H1 (cell line): ENCODE measurements at regions not wholly inside any gene's neighbourhood (a gene's known extent, or its start where the extent isn't known, plus 50 kb on each side); places are given as distances from the start of the nearest gene placed in this dataset.

ENCODE experiments used
- CTCF ChIA-PET: fragments of 300-600 bp; sonication (Branson Sonifier 250); formaldehyde crosslinking; loops from one replicate; lab custom pipeline; 2021; ENCODE audit not compliant: partially characterized antibody; lab: Charles Lee
- POLR2A ChIA-PET: fragments of 300-600 bp; sonication (Branson Sonifier 250); formaldehyde crosslinking; loops from one replicate; lab custom pipeline; 2021; ENCODE audit warnings: inconsistent platforms; ENCODE audit not compliant: partially characterized antibody; lab: Charles Lee
- DNase-seq, 2 experiments: peaks; one replicate each; pipeline versions ENCODE4 v3.0.0 to v3.0.0-alpha.2; 2010 to 2022; ENCODE audit warnings: low spot score in 2 of 2, low read depth in 1 of 2, mixed read lengths in 1 of 2
- FAIRE-seq: peaks from 2 replicates; lab custom pipeline; 2011; peaks lifted over from hg19 to GRCh38; lab: Jason Lieb, UNC
- H2AFZ ChIP-seq: 2 replicates; pipeline ENCODE4 v1.8.1; 2012; ENCODE audit warnings: low read length, inconsistent platforms
- H2AK5ac ChIP-seq: 2 replicates; pipeline ENCODE4 v1.6.1; 2013; ENCODE audit warnings: low read depth, low read length
- H2BK120ac ChIP-seq: replicated peaks from 2 replicates; pipeline ENCODE3; 2013; ENCODE audit warnings: low read depth, low read length, inconsistent platforms
- H2BK12ac ChIP-seq: 2 replicates; pipeline ENCODE4 v1.6.1; 2013; ENCODE audit warnings: low read depth, low read length
- H2BK15ac ChIP-seq: 2 replicates; pipeline ENCODE4 v1.6.1; 2013; ENCODE audit warnings: low read length
- H2BK20ac ChIP-seq: 2 replicates; pipeline ENCODE4 v1.6.1; 2013; ENCODE audit warnings: low read length
- H2BK5ac ChIP-seq: 2 replicates; pipeline ENCODE4 v1.6.1; 2013; ENCODE audit warnings: low read depth, low read length
- H3K14ac ChIP-seq: 2 replicates; pipeline ENCODE4 v1.6.1; 2013; ENCODE audit warnings: inconsistent platforms; ENCODE audit not compliant: insufficient read length
- H3K18ac ChIP-seq: 2 replicates; pipeline ENCODE4 v1.6.1; 2013; ENCODE audit warnings: low read length; ENCODE audit errors: extremely low read depth
- H3K23ac ChIP-seq: 2 replicates; pipeline ENCODE4 v1.6.1; 2013; ENCODE audit warnings: inconsistent platforms; ENCODE audit not compliant: insufficient read length
- H3K23me2 ChIP-seq: 2 replicates; pipeline ENCODE4 v1.6.1; 2013; ENCODE audit warnings: low read depth, low read length
- H3K27ac ChIP-seq: 2 replicates; pipeline ENCODE4 v1.6.1; 2011; ENCODE audit warnings: low read depth, low read length, inconsistent platforms
- H3K27me3 ChIP-seq, 4 experiments: replicated peaks in 1 of 4; 1 replicate in 1 of 4; 2 replicates in 3 of 4; pipeline versions ENCODE4 v1.6.1 to v1.8.1; 2011 to 2013; ENCODE audit warnings: low read length in 3 of 4, mild to moderate bottlenecking in 3 of 4, inconsistent platforms in 2 of 4, mixed read lengths in 2 of 4, moderate library complexity in 1 of 4; ENCODE audit not compliant: control insufficient read depth in 3 of 4, insufficient read depth in 3 of 4; ENCODE audit errors: extremely low read depth in 1 of 4
- H3K36me3 ChIP-seq, 4 experiments: 2 replicates each; pipeline versions ENCODE4 v1.6.1 to v1.8.1; 2011 to 2013; ENCODE audit warnings: mild to moderate bottlenecking in 4 of 4, low read length in 3 of 4, moderate library complexity in 2 of 4, control low read depth in 1 of 4, inconsistent platforms in 1 of 4; ENCODE audit not compliant: insufficient read depth in 4 of 4, control insufficient read depth in 2 of 4
- H3K4ac ChIP-seq: replicated peaks from 2 replicates; pipeline ENCODE3; 2013; ENCODE audit warnings: low read length, low read depth, mixed read lengths, inconsistent platforms; ENCODE audit not compliant: insufficient read length
- H3K4me1 ChIP-seq, 4 experiments: replicated peaks in 1 of 4; 1 replicate in 1 of 4; 2 replicates in 3 of 4; pipeline versions ENCODE4 v1.6.1 to v1.8.1; 2011 to 2013; ENCODE audit warnings: low read length in 3 of 4, inconsistent platforms in 2 of 4, mixed read lengths in 1 of 4; ENCODE audit not compliant: insufficient read depth in 4 of 4, control insufficient read depth in 3 of 4
- H3K4me2 ChIP-seq, 2 experiments: 2 replicates each; pipeline versions ENCODE4 v1.6.1 to v1.8.1; 2011 to 2013; ENCODE audit warnings: low read depth in 2 of 2, low read length in 2 of 2, control low read depth in 1 of 2, inconsistent platforms in 1 of 2, mild to moderate bottlenecking in 1 of 2; ENCODE audit not compliant: insufficient read depth in 1 of 2
- H3K4me3 ChIP-seq, 4 experiments: fragments of 200-600, 300-600 bp in 1 of 4; sonication (generic), shearing (Covaris generic), sonication (Bioruptor Twin) in 1 of 4; 2 replicates each; pipeline versions ENCODE4 v1.5.1 to v1.8.1; 2011 to 2016; ENCODE audit warnings: low read length in 4 of 4, low read depth in 3 of 4, control low read depth in 2 of 4, inconsistent platforms in 2 of 4, mild to moderate bottlenecking in 2 of 4, mixed read lengths in 1 of 4, moderate library complexity in 1 of 4; ENCODE audit not compliant: insufficient read depth in 2 of 4; ENCODE audit errors: extremely low read depth in 1 of 4
- H3K56ac ChIP-seq: replicated peaks from 2 replicates; pipeline ENCODE3; 2013; ENCODE audit warnings: low read depth, mild to moderate bottlenecking, mixed read lengths, low read length, inconsistent platforms; ENCODE audit not compliant: insufficient read length
- H3K79me1 ChIP-seq: 2 replicates; pipeline ENCODE4 v1.6.1; 2013; ENCODE audit warnings: low read depth, low read length, control low read depth
- H3K79me2 ChIP-seq, 2 experiments: 2 replicates each; pipeline versions ENCODE4 v1.6.1 to v1.8.1; 2012 to 2013; ENCODE audit warnings: low read length in 2 of 2, mild to moderate bottlenecking in 2 of 2, inconsistent platforms in 1 of 2; ENCODE audit not compliant: insufficient read depth in 2 of 2, control insufficient read depth in 1 of 2
- H3K9ac ChIP-seq, 4 experiments: replicated peaks in 1 of 4; 1 replicate in 1 of 4; 2 replicates in 3 of 4; pipeline versions ENCODE4 v1.6.1 to v1.8.1; 2011 to 2013; ENCODE audit warnings: low read depth in 3 of 4, low read length in 3 of 4, control low read depth in 2 of 4, mild to moderate bottlenecking in 2 of 4, moderate library complexity in 2 of 4, inconsistent platforms in 1 of 4; ENCODE audit errors: extremely low read depth in 1 of 4
- H3K9me3 ChIP-seq, 2 experiments: 2 replicates each; pipeline versions ENCODE4 v1.6.1 to v1.8.1; 2012 to 2013; ENCODE audit warnings: mild to moderate bottlenecking in 2 of 2, moderate library complexity in 2 of 2, control low read depth in 1 of 2, inconsistent platforms in 1 of 2, low read depth in 1 of 2, low read length in 1 of 2, mixed read lengths in 1 of 2; ENCODE audit not compliant: insufficient read depth in 2 of 2
- H4K20me1 ChIP-seq, 2 experiments: replicated peaks in 1 of 2; 2 replicates each; pipeline versions ENCODE3 to v1.8.1; 2011 to 2013; ENCODE audit warnings: inconsistent platforms in 2 of 2, low read length in 2 of 2, mild to moderate bottlenecking in 1 of 2; ENCODE audit not compliant: insufficient read depth in 2 of 2, control insufficient read depth in 1 of 2
- H4K5ac ChIP-seq: 2 replicates; pipeline ENCODE4 v1.6.1; 2013; ENCODE audit warnings: low read length, low read depth, mixed read lengths, inconsistent platforms; ENCODE audit not compliant: insufficient read length
- H4K8ac ChIP-seq: 2 replicates; pipeline ENCODE4 v1.8.0; 2013; ENCODE audit warnings: mild to moderate bottlenecking, moderate library complexity, low read length, inconsistent platforms; ENCODE audit not compliant: insufficient read depth; ENCODE audit errors: extremely low read depth
- H4K91ac ChIP-seq: replicated peaks from 2 replicates; pipeline ENCODE3; 2013; ENCODE audit warnings: low read length, mixed read lengths, inconsistent platforms; ENCODE audit not compliant: insufficient read length
- BRCA1 ChIP-seq: IDR thresholded peaks from 2 replicates; pipeline ENCODE4 v1.6.1; 2012; ENCODE audit warnings: low read depth, low read length, improper control_type of control experiment
- CHD2 ChIP-seq: IDR thresholded peaks from 2 replicates; pipeline ENCODE4 v1.6.1; 2012; ENCODE audit warnings: low read length, improper control_type of control experiment
- CTBP2 ChIP-seq: IDR thresholded peaks from 2 replicates; pipeline ENCODE4 v1.7.0; 2011; ENCODE audit warnings: borderline replicate concordance, mild to moderate bottlenecking, moderate library complexity, mixed read lengths, low read length; ENCODE audit not compliant: insufficient read depth, insufficient read length
- EGR1 ChIP-seq: IDR thresholded peaks from 2 replicates; pipeline ENCODE4 v1.6.1; 2011; ENCODE audit warnings: low read depth, low read length, borderline replicate concordance
- EP300 ChIP-seq, 2 experiments: IDR thresholded peaks; 1 replicate in 1 of 2; 2 replicates in 1 of 2; pipeline ENCODE4 v1.6.1; 2011 to 2012; ENCODE audit warnings: low read depth in 2 of 2, low read length in 2 of 2, mild to moderate bottlenecking in 2 of 2, borderline replicate concordance in 1 of 2, inconsistent platforms in 1 of 2, moderate library complexity in 1 of 2
- EZH2 ChIP-seq: fragments of 200-600 bp; sonication (generic); IDR thresholded peaks from 2 replicates; pipeline ENCODE4 v1.7.1; 2012; ENCODE audit warnings: low read depth, mild to moderate bottlenecking, moderate library complexity, low read length, inconsistent platforms; ENCODE audit not compliant: severe bottlenecking
- JUND ChIP-seq: IDR thresholded peaks from 2 replicates; pipeline ENCODE4 v1.6.1; 2011; ENCODE audit warnings: mild to moderate bottlenecking, improper control_type of control experiment, low read length
- KDM1A ChIP-seq: fragments of 200-600, 300-600 bp; sonication (generic); IDR thresholded peaks from 2 replicates; pipeline ENCODE4 v1.7.1; 2016; ENCODE audit warnings: mild to moderate bottlenecking, low read length, borderline replicate concordance
- KDM5A ChIP-seq: fragments of 200-600 bp; IDR thresholded peaks from 2 replicates; pipeline ENCODE4 v1.7.1; 2012; ENCODE audit warnings: mild to moderate bottlenecking, low read length, inconsistent platforms, mixed read lengths
- PHF8 ChIP-seq: fragments of 200-600 bp; sonication (generic); conservative IDR thresholded peaks from 2 replicates; pipeline ENCODE4 v1.7.1; 2012; ENCODE audit warnings: low read depth, mild to moderate bottlenecking, inconsistent platforms, low read length, moderate library complexity
- RFX5 ChIP-seq: IDR thresholded peaks from 2 replicates; pipeline ENCODE4 v1.6.1; 2011; ENCODE audit warnings: low read depth, low read length, improper control_type of control experiment, borderline replicate concordance
- SIRT6 ChIP-seq: IDR thresholded peaks from one replicate; pipeline ENCODE4 v1.7.1; 2012; ENCODE audit warnings: low read length, inconsistent platforms
- TAF1 ChIP-seq: IDR thresholded peaks from 2 replicates; pipeline ENCODE4 v1.6.1; 2011; ENCODE audit warnings: mild to moderate bottlenecking, low read depth, low read length
- TCF12 ChIP-seq: IDR thresholded peaks from 2 replicates; pipeline ENCODE4 v1.6.1; 2011; ENCODE audit warnings: low read depth, mild to moderate bottlenecking, low read length
- WGBS, 2 experiments: shearing (Covaris generic) in 1 of 2; methylation state at CpG; one replicate each; pipeline versions ENCODE4 v1.1.6 to v1.1.7; 2013 to 2015; ENCODE audit warnings: low lambda C conversion rate in 2 of 2, mixed read lengths in 2 of 2, inconsistent platforms in 1 of 2, low coverage in 1 of 2, missing lambda C conversion rate in 1 of 2; ENCODE audit not compliant: insufficient replicate concordance in 2 of 2, insufficient coverage in 1 of 2, insufficient read length in 1 of 2; ENCODE audit errors: extremely low coverage in 1 of 2, missing lambda C conversion rate in 1 of 2; 5-methylcytosine and 5-hydroxymethylcytosine counted together
- TF ChIP-seq, protein P1 (sequence below): IDR thresholded peaks from 2 replicates; pipeline ENCODE4 v1.6.1; 2012; ENCODE audit warnings: inconsistent platforms

DNA sequence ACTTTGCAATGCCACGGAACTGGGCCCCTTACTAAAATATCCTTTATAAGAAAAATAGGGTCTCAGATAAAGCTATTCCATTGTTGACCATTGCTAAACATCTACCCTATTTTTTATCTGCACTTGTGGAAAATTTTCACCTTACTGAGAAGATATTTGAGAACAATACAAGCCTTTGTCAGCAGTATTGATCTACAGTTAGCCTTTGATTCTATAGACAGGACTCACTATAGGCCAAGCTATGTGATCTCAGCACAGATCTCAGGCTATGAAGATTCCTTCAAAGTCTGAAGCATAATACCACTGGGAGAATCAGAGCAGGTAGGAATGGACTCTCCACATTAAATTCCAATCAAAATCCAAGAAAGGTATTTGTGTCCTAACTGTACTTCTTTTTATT lies 1099.7 kb downstream of the DIAPH3 start:
- H2AK5ac ChIP-seq, result no peak overlapping the region
- WGBS, 2 experiments, result 94% methylated on average over 1 of the region's 1 CpG; no CpG with 5 or more reads in 1 of the 2 experiments
- no peak overlapping the region for H3K4me3 ChIP-seq
- FAIRE-seq, result no peak
- no peaks in the 10 kb centered on the region for H3K27me3 ChIP-seq
- H3K4ac ChIP-seq, result no peak overlapping the region
- no peaks in the 10 kb centered on the region for H3K9me3 ChIP-seq
- H3K9ac ChIP-seq, result no peak overlapping the region
- H3K27ac ChIP-seq, result no peak overlapping the region
- no peaks in the 10 kb centered on the region for H3K23me2 ChIP-seq
- H3K14ac ChIP-seq, result no peak overlapping the region
- ChIA-PET CTCF (interaction anchor here (1.3 kb wide), 1 partner anchor 12 kb away, joined by 5 read pairs; no protein-coding TSS in a partner anchor), POLR2A (no interaction called here)
- H4K8ac ChIP-seq, result no peak overlapping the region
- H4K5ac ChIP-seq, result no peak overlapping the region
- H4K20me1 ChIP-seq, result no peaks in the 10 kb centered on the region
- no peak overlapping the region for H2BK12ac ChIP-seq
- no peak overlapping the region for H2BK20ac ChIP-seq
- no peak overlapping the region for H2AFZ ChIP-seq
- H3K36me3 ChIP-seq, result no peaks in the 10 kb centered on the region
- no peak for DNase-seq
- H3K79me2 ChIP-seq, result no peaks in the 10 kb centered on the region
- no peak overlapping the region for H4K91ac ChIP-seq
- H2BK15ac ChIP-seq, result no peak overlapping the region
- no peak overlapping the region for H2BK120ac ChIP-seq
- no peak overlapping the region for H3K18ac ChIP-seq
- H3K4me2 ChIP-seq, result no peak overlapping the region
- no peak overlapping the region for H3K23ac ChIP-seq
- no peaks in the 10 kb centered on the region for H3K4me1 ChIP-seq
- no peak overlapping the region for H2BK5ac ChIP-seq
- no peak overlapping the region for H3K56ac ChIP-seq
- H3K79me1 ChIP-seq, result no peaks in the 10 kb centered on the region
- TF ChIP-seq PHF8 (no peak), KDM1A (no peak), CTBP2 (no peak), JUND (no peak), BRCA1 (no peak), KDM5A (no peak), EGR1 (no peak), EP300 (IDR thresholded peaks at IDR 0.05; ENCODE audit: borderline replicate concordance in 1 of 2, low read depth in 2 of 2, low read length in 2 of 2) (no peak), RFX5 (no peak), TCF12 (no peak), SIRT6 (no peak), CHD2 (no peak), TAF1 (no peak), EZH2 (no peak)
- TF ChIP-seq, protein P1, sequence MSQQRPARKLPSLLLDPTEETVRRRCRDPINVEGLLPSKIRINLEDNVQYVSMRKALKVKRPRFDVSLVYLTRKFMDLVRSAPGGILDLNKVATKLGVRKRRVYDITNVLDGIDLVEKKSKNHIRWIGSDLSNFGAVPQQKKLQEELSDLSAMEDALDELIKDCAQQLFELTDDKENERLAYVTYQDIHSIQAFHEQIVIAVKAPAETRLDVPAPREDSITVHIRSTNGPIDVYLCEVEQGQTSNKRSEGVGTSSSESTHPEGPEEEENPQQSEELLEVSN, result no peak
